Epithelial cell of proximal tubule (primary cell): ENCODE measurements at regions not wholly inside any gene's neighbourhood (a gene's known extent, or its start where the extent isn't known, plus 50 kb on each side); places are given as distances from the start of the nearest gene placed in this dataset.

Experiments
- DNase-seq: peaks from one replicate; pipeline ENCODE4 v3.0.0-alpha.2; 2011; ENCODE audit warnings: low read depth
- H3K4me3 ChIP-seq: 2 replicates; pipeline ENCODE4 v1.5.1; 2011; ENCODE audit warnings: low read depth, mild to moderate bottlenecking, low read length
- TF ChIP-seq, protein P1 (sequence below): conservative IDR thresholded peaks from 2 replicates; pipeline ENCODE4 v1.5.1; 2012; ENCODE audit warnings: low read depth, mild to moderate bottlenecking, low read length

DNA sequence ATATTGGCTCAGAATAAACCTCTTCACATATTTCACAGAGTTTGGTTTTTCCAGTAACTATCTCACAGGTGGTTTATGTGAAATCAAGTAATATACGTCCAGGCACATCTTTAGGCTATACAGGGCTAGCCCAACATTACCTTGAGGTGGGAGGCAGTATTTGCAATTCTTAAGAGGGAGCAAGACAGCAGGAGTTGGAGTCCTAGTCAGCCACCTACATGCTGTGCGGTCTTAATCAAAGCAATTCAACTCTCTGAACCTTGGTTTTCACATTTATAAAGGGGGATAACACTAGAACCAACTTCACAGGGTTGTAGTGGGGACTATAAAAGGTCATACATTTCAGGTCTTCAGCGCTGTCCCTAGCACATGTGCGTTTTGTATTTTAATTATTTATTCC is 73.5 kb upstream of the FICD start:
- DNase-seq, result no peak
- TF ChIP-seq, protein P1, sequence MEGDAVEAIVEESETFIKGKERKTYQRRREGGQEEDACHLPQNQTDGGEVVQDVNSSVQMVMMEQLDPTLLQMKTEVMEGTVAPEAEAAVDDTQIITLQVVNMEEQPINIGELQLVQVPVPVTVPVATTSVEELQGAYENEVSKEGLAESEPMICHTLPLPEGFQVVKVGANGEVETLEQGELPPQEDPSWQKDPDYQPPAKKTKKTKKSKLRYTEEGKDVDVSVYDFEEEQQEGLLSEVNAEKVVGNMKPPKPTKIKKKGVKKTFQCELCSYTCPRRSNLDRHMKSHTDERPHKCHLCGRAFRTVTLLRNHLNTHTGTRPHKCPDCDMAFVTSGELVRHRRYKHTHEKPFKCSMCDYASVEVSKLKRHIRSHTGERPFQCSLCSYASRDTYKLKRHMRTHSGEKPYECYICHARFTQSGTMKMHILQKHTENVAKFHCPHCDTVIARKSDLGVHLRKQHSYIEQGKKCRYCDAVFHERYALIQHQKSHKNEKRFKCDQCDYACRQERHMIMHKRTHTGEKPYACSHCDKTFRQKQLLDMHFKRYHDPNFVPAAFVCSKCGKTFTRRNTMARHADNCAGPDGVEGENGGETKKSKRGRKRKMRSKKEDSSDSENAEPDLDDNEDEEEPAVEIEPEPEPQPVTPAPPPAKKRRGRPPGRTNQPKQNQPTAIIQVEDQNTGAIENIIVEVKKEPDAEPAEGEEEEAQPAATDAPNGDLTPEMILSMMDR, result no peak

DNA sequence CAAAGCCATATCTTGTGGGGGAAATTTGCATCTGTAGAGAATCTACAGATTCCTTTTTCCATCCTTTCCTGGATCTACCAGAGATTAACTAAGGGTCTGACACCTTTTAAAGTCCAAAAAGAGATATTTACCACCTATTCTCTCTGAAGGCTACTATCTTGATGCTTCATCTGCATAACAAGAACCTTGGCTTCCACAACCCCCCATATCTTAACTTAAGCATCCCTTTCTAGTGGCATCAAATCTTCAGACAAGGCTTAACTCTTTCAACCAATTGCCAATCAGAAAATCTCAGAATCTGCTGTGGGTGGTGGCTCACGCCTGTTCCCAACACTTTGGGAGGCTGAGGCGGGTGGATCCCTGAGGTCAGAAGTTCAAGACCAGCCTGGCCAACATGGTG is 74.3 kb upstream of the FICD start:
- no peak for DNase-seq
- TF ChIP-seq, protein P1, result no peak

More for the DNA sequence above, 73.5 kb upstream of the FICD start:
- no peak overlapping the region for H3K4me3 ChIP-seq

DNA sequence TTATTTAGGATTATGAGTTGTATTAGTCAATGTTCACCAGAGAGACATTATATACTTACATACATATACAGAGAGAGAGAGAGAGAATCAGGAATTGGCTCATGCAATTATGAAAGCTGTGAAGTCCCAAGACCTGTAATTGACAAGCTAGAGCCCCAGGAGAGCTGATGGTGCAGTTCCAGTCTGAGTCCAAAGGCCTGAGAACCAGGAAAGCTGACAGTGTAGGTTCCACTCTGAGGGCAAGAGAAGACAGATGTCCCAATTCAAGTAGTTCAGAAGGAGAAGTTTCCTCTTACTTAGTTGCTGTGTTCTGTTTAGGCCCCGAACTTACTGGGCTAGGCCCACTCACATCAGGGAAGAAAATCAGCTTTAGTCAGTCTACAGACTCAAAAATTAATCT is 76.4 kb upstream of the FICD start:
- H3K4me3 ChIP-seq, result no peak overlapping the region
- TF ChIP-seq, protein P1, result no peak
- DNase-seq, result no peak

More for the DNA sequence above, 74.3 kb upstream of the FICD start:
- no peak overlapping the region for H3K4me3 ChIP-seq

DNA sequence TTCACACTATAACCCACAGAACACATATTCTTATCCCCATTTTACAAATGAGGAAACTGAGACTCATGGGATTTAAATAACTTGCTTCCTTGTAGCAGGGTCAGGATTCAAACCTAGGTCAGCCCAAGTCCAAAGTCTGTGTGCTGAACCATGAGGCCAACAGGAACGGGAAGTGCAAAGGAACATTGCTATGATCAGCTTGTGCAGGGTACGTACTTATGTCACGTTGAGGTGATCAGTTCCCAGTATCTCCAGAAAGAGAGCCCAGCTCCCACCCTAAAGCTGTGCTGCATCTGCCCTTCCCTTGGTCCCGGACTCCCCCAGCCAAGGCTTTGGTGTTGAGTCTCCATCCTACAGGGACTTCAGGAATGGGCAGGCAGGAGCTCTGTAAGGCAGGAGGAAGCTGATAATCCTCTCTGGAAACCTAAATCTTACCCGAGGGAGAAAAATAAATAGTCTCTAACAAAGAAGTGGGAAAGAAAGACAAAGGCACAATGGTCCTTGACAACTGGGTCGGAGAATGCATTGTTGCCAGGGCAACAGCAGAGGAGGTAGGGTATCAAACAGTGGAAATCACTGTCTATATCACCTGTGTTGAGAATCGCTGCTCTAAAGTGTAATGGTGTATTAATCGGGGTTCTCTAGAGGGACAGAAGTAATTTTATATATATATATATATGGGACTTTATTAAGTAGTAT is 82.5 kb upstream of the FICD start:
- DNase-seq, result no peak
- H3K4me3 ChIP-seq, result no peak overlapping the region
- TF ChIP-seq, protein P1, result no peak

DNA sequence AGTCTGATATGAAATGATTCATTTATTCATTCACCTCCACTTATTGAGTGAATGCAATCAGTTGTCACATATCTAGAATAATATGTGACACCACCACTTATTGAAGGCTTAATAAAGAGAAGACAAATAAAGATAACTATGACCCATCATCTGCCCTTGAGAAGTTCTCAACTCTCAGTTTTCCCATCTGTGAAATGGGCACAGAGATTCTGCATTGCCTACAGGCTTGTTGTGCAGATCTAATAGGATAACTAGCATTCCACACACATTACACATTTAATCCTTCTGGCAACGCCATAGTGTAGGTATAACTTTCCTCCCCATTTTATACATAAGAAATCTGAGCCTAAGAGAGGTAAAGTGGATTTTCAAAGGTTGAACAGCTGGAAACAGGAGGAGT is 84.2 kb upstream of the FICD start:
- TF ChIP-seq, protein P1, result no peak
- no peak for DNase-seq
- H3K4me3 ChIP-seq, result no peak overlapping the region

DNA sequence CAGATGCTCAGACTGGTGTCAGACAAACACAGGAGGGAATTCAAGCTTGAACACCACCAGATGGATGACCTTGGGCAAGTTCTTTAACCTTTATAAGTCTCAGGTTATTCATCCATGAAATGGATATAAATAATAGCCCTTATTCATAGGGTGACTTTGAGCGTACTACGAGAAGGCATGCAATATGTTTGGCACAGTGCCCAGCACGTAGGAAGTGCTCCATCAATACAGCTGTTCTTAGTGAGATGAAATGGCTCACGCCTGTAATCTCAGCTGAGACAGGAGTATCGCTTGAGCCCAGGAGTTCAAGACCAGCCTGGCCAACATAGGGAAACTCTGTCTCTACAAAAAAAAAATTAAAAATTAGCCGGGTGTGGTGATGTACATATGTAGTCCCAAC is 84.8 kb upstream of the FICD start:
- TF ChIP-seq, protein P1, result no peak
- H3K4me3 ChIP-seq, result no peak overlapping the region
- DNase-seq, result no peak

DNA sequence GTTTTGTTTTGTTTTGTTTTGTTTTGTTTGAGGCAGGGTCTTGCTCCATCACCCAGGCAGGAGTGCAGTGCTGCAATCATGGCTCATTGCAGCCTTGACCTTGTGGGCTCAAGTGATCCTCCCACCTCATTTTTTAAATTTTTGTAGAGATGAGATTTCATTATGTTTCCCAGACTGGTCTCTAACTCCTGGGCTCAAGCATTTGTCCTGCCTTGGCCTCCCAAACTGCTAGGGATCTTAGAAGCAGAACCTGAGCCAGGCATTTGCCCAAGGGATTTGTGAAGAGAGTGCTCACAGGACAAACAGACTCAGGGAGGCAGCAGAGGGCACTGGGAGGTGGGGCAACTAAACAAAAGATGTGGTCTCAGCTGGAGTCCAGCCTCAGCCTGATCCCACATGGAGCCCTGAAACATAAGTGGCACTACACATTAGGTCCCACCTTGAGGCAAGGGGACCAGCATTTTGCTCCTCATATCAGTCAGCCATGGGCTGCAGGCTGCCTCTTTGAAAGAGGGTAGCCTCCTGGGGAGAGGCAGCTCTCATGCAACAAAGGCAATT is 86.2 kb upstream of the CMKLR1 start:
- no peak for DNase-seq

More for the DNA sequence above, 86.2 kb upstream of the CMKLR1 start:
- H3K4me3 ChIP-seq, result no peak overlapping the region
- TF ChIP-seq, protein P1, result no peak
